ENCODE measurements at regions not wholly inside any gene's neighbourhood (a gene's known extent, or its start where the extent isn't known, plus 50 kb on each side); places are given as distances from the start of the nearest gene placed in this dataset.
"Not testable (repeated sequence)": the region's sequence is repeated elsewhere in the genome, so short reads cannot be mapped to it uniquely, and the experiment has no call there.

- DNase-seq (ENCODE audit: low spot score) = no peak
Observed at GRCh38 chr12:116687888-116688287, 50.0 kb downstream of the SPRING1 start.

- DNase-seq (ENCODE audit: low spot score) = no peak
Observed at GRCh38 chr12:116684891-116685290, 53.0 kb downstream of the SPRING1 start.

GRCh38 chr12:116677202-116677661 lies 60.6 kb downstream of the SPRING1 start:
- no peak for DNase-seq (ENCODE audit: low spot score)

GRCh38 chr12:116675339-116676107 lies 62.3 kb downstream of the SPRING1 start:
- no peak for DNase-seq (ENCODE audit: low spot score)

GRCh38 chr12:116674643-116675183 lies 63.2 kb downstream of the SPRING1 start:
- DNase-seq (ENCODE audit: low spot score) = no peak

- no peak for DNase-seq (ENCODE audit: low spot score)
Observed at GRCh38 chr12:116673681-116674111, 64.2 kb downstream of the SPRING1 start.

GRCh38 chr12:116672842-116673516 lies 64.9 kb downstream of the SPRING1 start:
- no peak for DNase-seq (ENCODE audit: low spot score)

GRCh38 chr12:116672010-116672409 lies 65.9 kb downstream of the SPRING1 start:
- DNase-seq (ENCODE audit: low spot score) = no peak

GRCh38 chr12:116670859-116671258 lies 67.0 kb downstream of the SPRING1 start:
- DNase-seq (ENCODE audit: low spot score) = no peak

- no peak for DNase-seq (ENCODE audit: low spot score)
Observed at GRCh38 chr12:116667752-116668151, 70.1 kb downstream of the SPRING1 start.

- DNase-seq (ENCODE audit: low spot score) = not testable (repeated sequence)
Observed at GRCh38 chr12:116666829-116667228, 71.0 kb downstream of the SPRING1 start.

GRCh38 chr12:116666305-116666673 lies 71.6 kb downstream of the SPRING1 start:
- no peak for DNase-seq (ENCODE audit: low spot score)

GRCh38 chr12:116665666-116666304 lies 72.1 kb downstream of the SPRING1 start:
- DNase-seq (ENCODE audit: low spot score) = no peak

- no peak for DNase-seq (ENCODE audit: low spot score)
Observed at GRCh38 chr12:116664085-116664484, 73.8 kb downstream of the SPRING1 start.

GRCh38 chr12:116662612-116663144 lies 75.2 kb downstream of the SPRING1 start:
- DNase-seq (ENCODE audit: low spot score) = peak; percentile 61

GRCh38 chr12:116661341-116661740 lies 76.5 kb downstream of the SPRING1 start:
- no peak for DNase-seq (ENCODE audit: low spot score)

- DNase-seq (ENCODE audit: low spot score) = not testable (repeated sequence)
Observed at GRCh38 chr12:116660740-116661139, 77.1 kb downstream of the SPRING1 start.

- no peak for DNase-seq (ENCODE audit: low spot score)
Observed at GRCh38 chr12:116659771-116660481, 77.9 kb downstream of the SPRING1 start.

- no peak for DNase-seq (ENCODE audit: low spot score)
Observed at GRCh38 chr12:116657921-116658495, 79.9 kb downstream of the SPRING1 start.

GRCh38 chr12:116656306-116656705 lies 81.6 kb downstream of the SPRING1 start:
- DNase-seq (ENCODE audit: low spot score) = no peak

GRCh38 chr12:116654226-116654743 lies 83.6 kb downstream of the SPRING1 start:
- DNase-seq (ENCODE audit: low spot score) = no peak

Measured in Ammon's horn (tissue), 1 donor.